Kidney glomerular epithelial cell (primary cell): ENCODE measurements at regions not wholly inside any gene's neighbourhood (a gene's known extent, or its start where the extent isn't known, plus 50 kb on each side); places are given as distances from the start of the nearest gene placed in this dataset.
"Not testable (repeated sequence)": the region's sequence is repeated elsewhere in the genome, so short reads cannot be mapped to it uniquely, and the experiment has no call there.

Source experiments
- DNase-seq: peaks from one replicate; lab custom pipeline; 2025; lab: John Stamatoyannopoulos, UW

- no peak for DNase-seq
Observed at GRCh38 chr13:73576291-73576690, 517.5 kb downstream of the KLF5 start.

GRCh38 chr13:73572824-73573223 is 514.0 kb downstream of the KLF5 start:
- no peak for DNase-seq

GRCh38 chr13:73571376-73571775 is 512.6 kb downstream of the KLF5 start:
- no peak for DNase-seq

- DNase-seq = no peak
Observed at GRCh38 chr13:73556902-73557301, 498.1 kb downstream of the KLF5 start.

- DNase-seq = no peak
Observed at GRCh38 chr13:73556128-73556527, 497.3 kb downstream of the KLF5 start.

GRCh38 chr13:73551736-73552135 is 492.9 kb downstream of the KLF5 start:
- no peak for DNase-seq

GRCh38 chr13:73549717-73550116 is 490.9 kb downstream of the KLF5 start:
- DNase-seq = no peak

GRCh38 chr13:73548449-73548848 is 489.6 kb downstream of the KLF5 start:
- DNase-seq = no peak

GRCh38 chr13:73547239-73547638 is 488.4 kb downstream of the KLF5 start:
- no peak for DNase-seq

GRCh38 chr13:73544175-73544574 is 485.4 kb downstream of the KLF5 start:
- peak; percentile 4 for DNase-seq

- no peak for DNase-seq
Observed at GRCh38 chr13:73542446-73542845, 483.6 kb downstream of the KLF5 start.

GRCh38 chr13:73536865-73537264 is 478.1 kb downstream of the KLF5 start:
- no peak for DNase-seq

GRCh38 chr13:73535341-73535740 is 476.5 kb downstream of the KLF5 start:
- DNase-seq = no peak

- DNase-seq = no peak
Observed at GRCh38 chr13:73532987-73533510, 474.2 kb downstream of the KLF5 start.

GRCh38 chr13:73532582-73532981 is 473.8 kb downstream of the KLF5 start:
- no peak for DNase-seq

- no peak for DNase-seq
Observed at GRCh38 chr13:73531014-73531413, 472.2 kb downstream of the KLF5 start.

GRCh38 chr13:73522937-73523336 is 464.1 kb downstream of the KLF5 start:
- no peak for DNase-seq

GRCh38 chr13:73521985-73522524 is 463.2 kb downstream of the KLF5 start:
- no peak for DNase-seq

GRCh38 chr13:73521290-73521624 is 462.5 kb downstream of the KLF5 start:
- DNase-seq = no peak

- no peak for DNase-seq
Observed at GRCh38 chr13:73520566-73521289, 461.9 kb downstream of the KLF5 start.

GRCh38 chr13:73520135-73520534 is 461.3 kb downstream of the KLF5 start:
- not testable (repeated sequence) for DNase-seq

- DNase-seq = no peak
Observed at GRCh38 chr13:73519396-73520116, 460.8 kb downstream of the KLF5 start.

- no peak for DNase-seq
Observed at GRCh38 chr13:73517766-73518165, 459.0 kb downstream of the KLF5 start.
